HCT116 (cell line): ENCODE measurements at regions not wholly inside any gene's neighbourhood (a gene's known extent, or its start where the extent isn't known, plus 50 kb on each side); places are given as distances from the start of the nearest gene placed in this dataset.

Experiments
- ATAC-seq: fragments of 200-7000 bp; cut with Tn5 transposase; 2 replicates; pipeline ENCODE4 v1.9.1; 2020; ENCODE audit warnings: mild to moderate bottlenecking, moderate library complexity
- BruUV-seq: library from RNA; stranded (reverse); fragments of 400-500 nt; replicated peaks from 2 replicates; lab custom pipeline; 2021; lab: Mats Ljungman, UMichigan
- CTCF ChIA-PET: fragments of 300-600 bp; sonication (Branson Sonifier 250); formaldehyde crosslinking; loops from one replicate; lab custom pipeline; 2021; ENCODE audit warnings: antibody characterized with exemption; lab: Charles Lee
- POLR2A ChIA-PET: fragments of 300-600, 350-600 bp; sonication (Branson Sonifier 250); formaldehyde crosslinking; loops from one replicate; lab custom pipeline; 2021; ENCODE audit warnings: antibody characterized with exemption; lab: Charles Lee
- RAD21 ChIA-PET, 2 experiments: fragments of 300-600 bp; sonication (Branson Sonifier 250); formaldehyde crosslinking; loops; one replicate each; lab custom pipeline; 2023; ENCODE audit warnings: low total read pairs in 2 of 2; ENCODE audit not compliant: uncharacterized antibody in 2 of 2, unreplicated experiment in 2 of 2, low non-redundant PET in 1 of 2; lab: Charles Lee
- DNase-seq: peaks from one replicate; pipeline ENCODE4 v3.0.0-alpha.2; 2010; ENCODE audit warnings: low read depth, low spot score
- H2AFZ ChIP-seq: fragments of 200-600 bp; shearing (Covaris generic), sonication (generic); 2 replicates; pipeline ENCODE4 v1.6.1; 2017; ENCODE audit warnings: low read depth, mixed run types, mixed read lengths, antibody characterized with exemption, low read length; ENCODE audit not compliant: poor library complexity, severe bottlenecking
- H3K27ac ChIP-seq: 2 replicates; pipeline ENCODE4 v1.5.1; 2012; ENCODE audit warnings: low read depth, low read length
- H3K27me3 ChIP-seq: fragments of 200-600 bp; sonication (generic); 2 replicates; pipeline ENCODE4 v1.6.1; 2016; ENCODE audit warnings: mixed run types, low read length, mixed read lengths; ENCODE audit not compliant: insufficient read depth
- H3K36me3 ChIP-seq, 2 experiments: fragments of 200-500 bp in 1 of 2; fragments of 200-600 bp in 1 of 2; sonication (Bioruptor generic) in 1 of 2; sonication (generic) in 1 of 2; 2 replicates each; pipeline versions ENCODE4 v1.5.1 to v1.6.1; 2014 to 2016; ENCODE audit warnings: low read length in 2 of 2, inconsistent platforms in 1 of 2, mixed read lengths in 1 of 2, mixed run types in 1 of 2; ENCODE audit not compliant: insufficient read depth in 2 of 2, control insufficient read depth in 1 of 2
- H3K4me1 ChIP-seq, 2 experiments: fragments of 200-600 bp in 1 of 2; sonication (generic) in 1 of 2; 2 replicates each; pipeline versions ENCODE4 v1.5.1 to v1.6.1; 2012 to 2017; ENCODE audit warnings: low read length in 2 of 2, inconsistent platforms in 1 of 2, mild to moderate bottlenecking in 1 of 2, mixed read lengths in 1 of 2, mixed run types in 1 of 2, moderate library complexity in 1 of 2; ENCODE audit not compliant: insufficient read depth in 2 of 2, control insufficient read depth in 1 of 2
- H3K4me2 ChIP-seq: fragments of 200-600 bp; sonication (generic); 2 replicates; pipeline ENCODE4 v1.6.1; 2017; ENCODE audit warnings: mixed run types, low read length, mixed read lengths
- H3K4me3 ChIP-seq, 2 experiments: fragments of 200-600 bp in 1 of 2; sonication (generic) in 1 of 2; replicated peaks in 1 of 2; 2 replicates each; pipeline ENCODE4 v1.5.1; 2011 to 2016; ENCODE audit warnings: low read length in 2 of 2, control low read depth in 1 of 2, low read depth in 1 of 2, mild to moderate bottlenecking in 1 of 2, mixed read lengths in 1 of 2, mixed run types in 1 of 2
- H3K79me2 ChIP-seq: fragments of 200-600 bp; sonication (generic); 2 replicates; pipeline ENCODE4 v1.6.1; 2017; ENCODE audit warnings: mild to moderate bottlenecking, mixed run types, low read length, moderate library complexity, mixed read lengths; ENCODE audit not compliant: insufficient read depth
- H3K9ac ChIP-seq: fragments of 200-600 bp; sonication (generic); 2 replicates; pipeline ENCODE4 v1.6.1; 2016; ENCODE audit warnings: low read length, mixed read lengths
- H3K9me2 ChIP-seq: fragments of 200-600 bp; sonication (generic), shearing (Covaris generic); 2 replicates; pipeline ENCODE4 v1.6.1; 2017; ENCODE audit warnings: mixed run types, mild to moderate bottlenecking, moderate library complexity; ENCODE audit not compliant: insufficient read depth
- H3K9me3 ChIP-seq, 2 experiments: fragments of 200-500 bp in 1 of 2; fragments of 200-600 bp in 1 of 2; sonication (Bioruptor generic) in 1 of 2; sonication (generic) in 1 of 2; 2 replicates each; pipeline ENCODE4 v1.6.1; 2014 to 2017; ENCODE audit warnings: low read length in 2 of 2, mixed read lengths in 2 of 2, inconsistent platforms in 1 of 2, low read depth in 1 of 2, mild to moderate bottlenecking in 1 of 2, mixed run types in 1 of 2, moderate library complexity in 1 of 2; ENCODE audit not compliant: control insufficient read depth in 1 of 2, insufficient read depth in 1 of 2
- H4K20me1 ChIP-seq: fragments of 200-600 bp; sonication (generic), shearing (Covaris generic); 2 replicates; pipeline ENCODE4 v1.6.1; 2017; ENCODE audit warnings: mixed run types, mild to moderate bottlenecking, moderate library complexity; ENCODE audit not compliant: insufficient read depth
- CTCF ChIP-seq, 3 experiments: fragments of 200-600 bp in 1 of 3; sonication (generic) in 1 of 3; IDR thresholded peaks in 2 of 3; conservative IDR thresholded peaks in 1 of 3; 2 replicates each; pipeline ENCODE4 v1.5.1; 2012 to 2017; ENCODE audit warnings: low read depth in 2 of 3, low read length in 2 of 3, antibody characterized with exemption in 1 of 3, borderline replicate concordance in 1 of 3, control low read depth in 1 of 3, mild to moderate bottlenecking in 1 of 3, mixed read lengths in 1 of 3, mixed run types in 1 of 3, moderate library complexity in 1 of 3; ENCODE audit not compliant: insufficient read depth in 1 of 3
- JUND ChIP-seq: IDR thresholded peaks from 2 replicates; pipeline ENCODE4 v1.6.1; 2012
- MAX ChIP-seq: IDR thresholded peaks from 2 replicates; pipeline ENCODE4 v1.6.1; 2012
- POLR2AphosphoS5 ChIP-seq: IDR thresholded peaks from 2 replicates; pipeline ENCODE4 v1.6.1; 2011; ENCODE audit warnings: mild to moderate bottlenecking, low read depth, low read length, moderate library complexity
- RAD21 ChIP-seq: IDR thresholded peaks from 2 replicates; pipeline ENCODE4 v1.6.1; 2012; ENCODE audit warnings: low read depth, mild to moderate bottlenecking
- SIN3A ChIP-seq: IDR thresholded peaks from 2 replicates; pipeline ENCODE4 v1.6.1; 2012; ENCODE audit warnings: low read depth
- ZBTB33 ChIP-seq: IDR thresholded peaks from 2 replicates; pipeline ENCODE4 v1.6.1; 2011; ENCODE audit warnings: mild to moderate bottlenecking, low read length, moderate library complexity; ENCODE audit not compliant: insufficient replicate concordance; ENCODE audit errors: extremely low read depth
- ZNF274 ChIP-seq: fragments of 200-500 bp; sonication (Bioruptor generic); IDR thresholded peaks from 2 replicates; pipeline ENCODE4 v1.6.1; 2014; ENCODE audit warnings: mild to moderate bottlenecking, low read depth, low read length, inconsistent platforms
- intact Hi-C: fragments of 100-400 bp; cut with micrococcal nuclease; formaldehyde crosslinking; loops from 2 replicates; pipeline ENCODE4 v1.10.0; 2022

- TF ChIP-seq CTCF (IDR thresholded peaks at IDR 0.05 in 2 of 3, conservative IDR thresholded peaks at IDR 0.05 in 1 of 3; ENCODE audit: borderline replicate concordance in 1 of 3, insufficient read depth in 1 of 3, low read depth in 2 of 3, low read length in 2 of 3), result no peak
- TF ChIP-seq POLR2AphosphoS5, result no peak
Measured at GRCh38 chr4:164224871-164225270, 529.1 kb upstream of the SMIM31 start (continued).

GRCh38 chr4:164229255-164229654, 524.7 kb upstream of the SMIM31 start:
- CTCF ChIA-PET, result no interaction called here
- no peaks in the 10 kb centered on the region for H3K9me3 ChIP-seq
- BruUV-seq, result no TSS peak
- no peak for DNase-seq
- RAD21 ChIA-PET, result no interaction called here
- TF ChIP-seq SIN3A, result no peak
- TF ChIP-seq ZBTB33, result no peak
- TF ChIP-seq RAD21, result no peak
- no peak for TF ChIP-seq JUND
- no peak for TF ChIP-seq MAX
- TF ChIP-seq CTCF (IDR thresholded peaks at IDR 0.05 in 2 of 3, conservative IDR thresholded peaks at IDR 0.05 in 1 of 3; ENCODE audit: borderline replicate concordance in 1 of 3, insufficient read depth in 1 of 3, low read depth in 2 of 3, low read length in 2 of 3), result no peak
- TF ChIP-seq ZNF274, result no peak
- ATAC-seq, result no peak
- H3K27me3 ChIP-seq, result no peaks in the 10 kb centered on the region
- POLR2A ChIA-PET, result no interaction called here
- H4K20me1 ChIP-seq, result no peaks in the 10 kb centered on the region
- no peaks in the 10 kb centered on the region for H3K79me2 ChIP-seq
- H3K36me3 ChIP-seq, result no peaks in the 10 kb centered on the region
- no peaks in the 10 kb centered on the region for H3K4me1 ChIP-seq
- no peaks in the 10 kb centered on the region for H3K9me2 ChIP-seq
- H3K9ac ChIP-seq, result no peak overlapping the region
- no peak overlapping the region for H2AFZ ChIP-seq
- no peak overlapping the region for H3K27ac ChIP-seq
- intact Hi-C loops, result no loop called here
- H3K4me3 ChIP-seq, result no peak overlapping the region
- no peak overlapping the region for H3K4me2 ChIP-seq
